Lung microvascular endothelial cell (primary cell): ENCODE measurements at regions not wholly inside any gene's neighbourhood (a gene's known extent, or its start where the extent isn't known, plus 50 kb on each side); places are given as distances from the start of the nearest gene placed in this dataset.
A peak's percentile ranks its signal among the peaks of the same experiment; 100 is the strongest.

Experiments used
- DNase-seq, 2 donors: peaks; one replicate each; pipeline versions ENCODE4 v3.0.0 to v3.0.0-alpha.2; 2010; ENCODE audit warnings: low read depth in 2 of 2

GRCh38 chr21:41689289-41689583, 77.6 kb downstream of the RIPK4 start:
- no peak for DNase-seq

- DNase-seq, result no peak
These were observed 79.2 kb downstream of the RIPK4 start for GRCh38 chr21:41687633-41688032.

- no peak for DNase-seq
These were observed 80.2 kb downstream of the RIPK4 start for GRCh38 chr21:41686664-41687063.

GRCh38 chr21:41685511-41686149, 81.2 kb downstream of the RIPK4 start:
- no peak for DNase-seq

- no peak for DNase-seq
These were observed 82.2 kb downstream of the RIPK4 start for GRCh38 chr21:41684381-41685245.

- DNase-seq, result no peak
These were observed 83.0 kb downstream of the RIPK4 start for GRCh38 chr21:41683815-41684214.

- no peak for DNase-seq
These were observed 84.1 kb downstream of the RIPK4 start for GRCh38 chr21:41682719-41683179.

- no peak for DNase-seq
These were observed 84.7 kb downstream of the RIPK4 start for GRCh38 chr21:41681939-41682718.

- DNase-seq, result no peak
These were observed 85.5 kb downstream of the RIPK4 start for GRCh38 chr21:41681348-41681801.

GRCh38 chr21:41680444-41681347, 86.2 kb downstream of the RIPK4 start:
- DNase-seq, result no peak

- peak; percentile 94 to 95 for DNase-seq
These were observed 87.9 kb downstream of the RIPK4 start for GRCh38 chr21:41678924-41679318.

GRCh38 chr21:41678016-41678923, 88.6 kb downstream of the RIPK4 start:
- peak in 1 of 2 donors; percentile 33 for DNase-seq

GRCh38 chr21:41677671-41678015, 89.2 kb downstream of the RIPK4 start:
- peak in 1 of 2 donors; percentile 45 for DNase-seq

- DNase-seq, result no peak
These were observed 90.7 kb downstream of the RIPK4 start for GRCh38 chr21:41676198-41676597.

GRCh38 chr21:41675574-41675973, 91.3 kb downstream of the RIPK4 start:
- DNase-seq, result no peak

- DNase-seq, result no peak
These were observed 92.5 kb downstream of the RIPK4 start for GRCh38 chr21:41674402-41674801.

- no peak for DNase-seq
These were observed 93.1 kb downstream of the RIPK4 start for GRCh38 chr21:41673596-41674335.

GRCh38 chr21:41673071-41673470, 93.8 kb downstream of the RIPK4 start:
- DNase-seq, result no peak

GRCh38 chr21:41672543-41672915, 94.3 kb downstream of the RIPK4 start:
- no peak for DNase-seq
